ENCODE measurements at regions not wholly inside any gene's neighbourhood (a gene's known extent, or its start where the extent isn't known, plus 50 kb on each side); places are given as distances from the start of the nearest gene placed in this dataset.

DNA sequence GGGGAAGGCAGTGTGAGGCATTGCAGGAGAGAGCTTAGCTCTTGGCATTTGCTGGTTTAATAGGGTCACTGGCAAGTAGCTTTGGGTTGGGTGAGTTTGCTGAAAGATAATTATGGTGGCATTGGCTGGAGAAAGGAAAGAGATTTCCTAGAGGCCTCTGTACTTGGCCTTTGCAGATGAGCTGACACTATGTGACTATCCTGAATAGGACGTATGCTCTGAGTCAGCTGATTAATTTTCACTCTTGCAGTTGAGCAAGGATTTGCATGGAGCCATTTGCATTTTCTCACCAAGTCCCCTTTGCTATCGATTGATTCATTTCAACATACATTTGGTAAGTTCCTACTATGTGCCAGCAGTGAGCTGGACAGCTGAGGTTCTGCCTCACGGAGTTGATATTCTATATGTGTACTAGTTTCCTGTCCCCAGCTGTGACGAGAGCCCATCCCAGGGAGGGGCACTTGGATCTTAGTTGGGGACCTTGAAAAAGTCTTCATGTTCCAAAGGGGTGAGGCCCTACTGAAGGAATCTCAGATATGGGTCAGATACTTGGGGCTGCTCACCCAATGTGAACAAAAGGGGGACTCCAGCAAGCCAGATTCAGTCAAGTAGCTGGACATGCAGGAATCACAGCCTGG lies 245.7 kb downstream of the LOXHD1 start:
- H3K9ac ChIP-seq (ENCODE audit: low read depth, low read length): no peak overlapping the region
- no peaks in the 10 kb centered on the region for H3K79me2 ChIP-seq (ENCODE audit: insufficient read depth, low read length)
- peaks cover 19% of the 10 kb centered on the region for H4K20me1 ChIP-seq (ENCODE audit: insufficient read depth, low read length)
- H3K9me3 ChIP-seq (ENCODE audit: insufficient read depth, low read length, severe bottlenecking): no peaks in the 10 kb centered on the region
- no peaks in the 10 kb centered on the region for H3K36me3 ChIP-seq (ENCODE audit: insufficient read depth, low read length)
- no peak overlapping the region for H3K27ac ChIP-seq (ENCODE audit: low read length)
- no peaks in the 10 kb centered on the region for H3K27me3 ChIP-seq (ENCODE audit: insufficient read depth, low read length, poor library complexity)
- no peak overlapping the region for H3K4me2 ChIP-seq (ENCODE audit: insufficient read depth, low read length)
- no peaks in the 10 kb centered on the region for H3K4me1 ChIP-seq (ENCODE audit: insufficient read depth, low read length)
- no peak for TF ChIP-seq EZH2 (IDR thresholded peaks at IDR 0.05; ENCODE audit: borderline replicate concordance, low read depth, low read length, severe bottlenecking)
- TF ChIP-seq, protein P1, sequence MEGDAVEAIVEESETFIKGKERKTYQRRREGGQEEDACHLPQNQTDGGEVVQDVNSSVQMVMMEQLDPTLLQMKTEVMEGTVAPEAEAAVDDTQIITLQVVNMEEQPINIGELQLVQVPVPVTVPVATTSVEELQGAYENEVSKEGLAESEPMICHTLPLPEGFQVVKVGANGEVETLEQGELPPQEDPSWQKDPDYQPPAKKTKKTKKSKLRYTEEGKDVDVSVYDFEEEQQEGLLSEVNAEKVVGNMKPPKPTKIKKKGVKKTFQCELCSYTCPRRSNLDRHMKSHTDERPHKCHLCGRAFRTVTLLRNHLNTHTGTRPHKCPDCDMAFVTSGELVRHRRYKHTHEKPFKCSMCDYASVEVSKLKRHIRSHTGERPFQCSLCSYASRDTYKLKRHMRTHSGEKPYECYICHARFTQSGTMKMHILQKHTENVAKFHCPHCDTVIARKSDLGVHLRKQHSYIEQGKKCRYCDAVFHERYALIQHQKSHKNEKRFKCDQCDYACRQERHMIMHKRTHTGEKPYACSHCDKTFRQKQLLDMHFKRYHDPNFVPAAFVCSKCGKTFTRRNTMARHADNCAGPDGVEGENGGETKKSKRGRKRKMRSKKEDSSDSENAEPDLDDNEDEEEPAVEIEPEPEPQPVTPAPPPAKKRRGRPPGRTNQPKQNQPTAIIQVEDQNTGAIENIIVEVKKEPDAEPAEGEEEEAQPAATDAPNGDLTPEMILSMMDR (IDR thresholded peaks at IDR 0.05; ENCODE audit: borderline replicate concordance, extremely low read depth, low read length, poor library complexity, severe bottlenecking): no peak
- no peak overlapping the region for H2AFZ ChIP-seq (ENCODE audit: low read depth, low read length)
- H3K4me3 ChIP-seq (ENCODE audit: low read depth in 1 of 2, low read length in 2 of 2): no peak overlapping the region
- DNase-seq: no peak
- ATAC-seq (ENCODE audit: insufficient read depth, low read depth): no peak

DNA sequence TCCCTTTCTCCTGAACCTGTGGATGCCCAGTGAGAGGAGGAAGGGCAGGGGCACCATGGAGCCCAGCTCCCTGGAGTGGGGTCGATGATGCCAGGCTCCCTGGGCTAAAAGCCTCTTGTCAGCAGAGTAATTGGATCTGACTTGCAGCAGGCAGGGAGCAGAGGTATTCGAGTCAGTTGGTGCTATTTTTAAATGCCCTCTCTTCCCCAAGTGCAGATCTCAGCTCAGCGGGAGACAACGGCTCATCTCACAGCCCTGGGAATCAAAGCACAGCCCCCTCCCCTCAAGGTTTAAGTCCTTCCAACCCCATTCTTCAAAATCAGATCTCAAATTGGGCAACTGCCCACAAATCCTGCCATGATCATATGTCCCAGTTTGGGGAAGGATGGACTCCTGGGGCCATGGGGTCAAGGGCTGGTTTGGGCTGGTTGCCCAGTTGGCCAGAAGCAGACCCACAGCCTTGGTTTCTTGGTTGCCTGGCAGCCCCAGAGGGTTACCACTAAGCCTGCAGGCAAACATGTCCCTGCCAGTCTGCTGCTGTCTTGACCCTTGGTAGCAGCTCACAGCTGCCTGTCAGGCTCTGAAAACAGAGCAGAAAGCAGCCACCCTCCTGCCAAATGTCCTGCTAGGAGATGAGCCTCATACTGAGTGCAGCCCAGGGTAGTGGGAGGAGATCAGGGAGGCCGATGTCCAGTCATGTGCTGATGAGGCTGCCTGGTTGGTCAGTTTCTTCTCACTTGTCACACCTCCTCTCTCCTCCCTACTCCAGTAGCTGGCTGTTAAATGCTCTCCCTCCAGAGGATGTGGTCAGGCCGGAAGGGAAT lies 244.9 kb downstream of the LOXHD1 start:
- H3K4me2 ChIP-seq (ENCODE audit: insufficient read depth, low read length): no peak overlapping the region
- no peak overlapping the region for H3K27ac ChIP-seq (ENCODE audit: low read length)

DNA sequence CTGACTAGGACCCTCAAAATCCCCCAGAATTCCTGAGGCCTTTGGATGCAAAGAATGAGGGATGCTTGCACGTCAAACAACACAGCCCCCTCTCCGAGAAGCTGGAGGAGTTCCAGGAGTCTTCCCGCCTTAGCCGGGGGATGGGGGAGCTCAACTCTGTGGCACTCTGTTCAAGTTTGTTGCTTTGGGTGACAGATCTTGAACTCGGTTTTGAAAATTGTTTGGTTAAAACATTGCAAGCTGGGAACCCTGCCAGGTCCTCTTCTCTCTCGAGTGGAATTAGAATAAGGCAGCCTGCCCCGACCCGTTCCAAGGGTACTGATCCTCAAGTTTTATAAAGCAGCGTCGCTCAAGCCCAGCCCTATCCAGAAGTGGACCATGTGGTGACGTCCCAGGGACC lies 244.1 kb downstream of the LOXHD1 start:
- peaks cover 16% of the 10 kb centered on the region; the same call in 1 of the 2 replicates for H4K20me1 ChIP-seq (ENCODE audit: insufficient read depth, low read length)
- no peaks in the 10 kb centered on the region for H3K79me2 ChIP-seq (ENCODE audit: insufficient read depth, low read length)
- H3K27me3 ChIP-seq (ENCODE audit: insufficient read depth, low read length, poor library complexity): no peaks in the 10 kb centered on the region
- no peak for ATAC-seq (ENCODE audit: insufficient read depth, low read depth)
- no peak overlapping the region for H3K4me3 ChIP-seq (ENCODE audit: low read depth in 1 of 2, low read length in 2 of 2)
- no peak overlapping the region for H3K27ac ChIP-seq (ENCODE audit: low read length)
- H3K4me2 ChIP-seq (ENCODE audit: insufficient read depth, low read length): no peak overlapping the region
- H2AFZ ChIP-seq (ENCODE audit: low read depth, low read length): no peak overlapping the region
- no peaks in the 10 kb centered on the region; the same call in 1 of the 2 replicates for H3K4me1 ChIP-seq (ENCODE audit: insufficient read depth, low read length)
- H3K36me3 ChIP-seq (ENCODE audit: insufficient read depth, low read length): no peaks in the 10 kb centered on the region
- H3K9ac ChIP-seq (ENCODE audit: low read depth, low read length): no peak overlapping the region
- no peaks in the 10 kb centered on the region for H3K9me3 ChIP-seq (ENCODE audit: insufficient read depth, low read length, severe bottlenecking)
- no peak for DNase-seq
- TF ChIP-seq EZH2 (IDR thresholded peaks at IDR 0.05; ENCODE audit: borderline replicate concordance, low read depth, low read length, severe bottlenecking): no peak
- TF ChIP-seq, protein P1 (IDR thresholded peaks at IDR 0.05; ENCODE audit: borderline replicate concordance, extremely low read depth, low read length, poor library complexity, severe bottlenecking): no peak

More for the DNA sequence above, 244.9 kb downstream of the LOXHD1 start:
- Histone ChIP-seq H3K4me1 (ENCODE audit: insufficient read depth, low read length) (no peaks in the 10 kb centered on the region), H2AFZ (ENCODE audit: low read depth, low read length) (no peak overlapping the region), H3K4me3 (ENCODE audit: low read depth in 1 of 2, low read length in 2 of 2) (no peak overlapping the region), H3K36me3 (ENCODE audit: insufficient read depth, low read length) (no peaks in the 10 kb centered on the region), H3K9ac (ENCODE audit: low read depth, low read length) (no peak overlapping the region), H3K9me3 (ENCODE audit: insufficient read depth, low read length, severe bottlenecking) (no peaks in the 10 kb centered on the region), H3K27me3 (ENCODE audit: insufficient read depth, low read length, poor library complexity) (no peaks in the 10 kb centered on the region), H4K20me1 (ENCODE audit: insufficient read depth, low read length) (peaks cover 16% of the 10 kb centered on the region; the same call in 1 of the 2 replicates), H3K79me2 (ENCODE audit: insufficient read depth, low read length) (no peaks in the 10 kb centered on the region)
- no peak for ATAC-seq (ENCODE audit: insufficient read depth, low read depth)
- no peak for DNase-seq
- TF ChIP-seq, protein P1 (IDR thresholded peaks at IDR 0.05; ENCODE audit: borderline replicate concordance, extremely low read depth, low read length, poor library complexity, severe bottlenecking): no peak
- TF ChIP-seq EZH2 (IDR thresholded peaks at IDR 0.05; ENCODE audit: borderline replicate concordance, low read depth, low read length, severe bottlenecking): no peak

Measured in DND-41 (cell line).